Common myeloid progenitor, CD34-positive (primary cell): ENCODE measurements at regions not wholly inside any gene's neighbourhood (a gene's known extent, or its start where the extent isn't known, plus 50 kb on each side); places are given as distances from the start of the nearest gene placed in this dataset.

Source experiments
- CTCF ChIA-PET: fragments of 350-600 bp; sonication (Branson Sonifier 250); formaldehyde crosslinking; loops from one replicate; lab custom pipeline; 2021; ENCODE audit warnings: antibody characterized with exemption; lab: Charles Lee
- POLR2A ChIA-PET: fragments of 350-600 bp; sonication (Branson Sonifier 250); formaldehyde crosslinking; loops from one replicate; lab custom pipeline; 2021; ENCODE audit warnings: antibody characterized with exemption; lab: Charles Lee
- DNase-seq, 3 donors: peaks; one replicate each; pipeline versions ENCODE4 v3.0.0 to v3.0.0-alpha.2; 2013
- H3K27ac ChIP-seq, 2 experiments: 1 replicate in 1 of 2; 2 replicates in 1 of 2; pipeline ENCODE4 v1.7.0; 2013; ENCODE audit warnings: inconsistent platforms in 2 of 2, low read length in 2 of 2, mild to moderate bottlenecking in 2 of 2, low read depth in 1 of 2, moderate library complexity in 1 of 2; ENCODE audit not compliant: severe bottlenecking in 2 of 2, insufficient read depth in 1 of 2, poor library complexity in 1 of 2
- H3K27me3 ChIP-seq, 5 experiments: replicated peaks in 2 of 5; 1 replicate in 3 of 5; 2 replicates in 2 of 5; pipeline versions ENCODE4 v1.6.1 to v1.7.0; 2013; ENCODE audit warnings: low read length in 4 of 5, mild to moderate bottlenecking in 2 of 5, moderate library complexity in 2 of 5, inconsistent platforms in 1 of 5; ENCODE audit not compliant: insufficient read depth in 5 of 5, control insufficient read depth in 4 of 5
- H3K36me3 ChIP-seq, 4 experiments: 1 replicate in 2 of 4; 2 replicates in 2 of 4; pipeline versions ENCODE4 v1.6.1 to v1.7.0; 2013; ENCODE audit warnings: low read length in 3 of 4, control low read depth in 1 of 4, mild to moderate bottlenecking in 1 of 4; ENCODE audit not compliant: control insufficient read depth in 4 of 4, insufficient read depth in 4 of 4
- H3K4me1 ChIP-seq, 4 experiments: 1 replicate in 3 of 4; 2 replicates in 1 of 4; pipeline versions ENCODE4 v1.6.1 to v1.7.1; 2013; ENCODE audit warnings: low read length in 3 of 4, mild to moderate bottlenecking in 3 of 4, control low read depth in 1 of 4, inconsistent platforms in 1 of 4, moderate library complexity in 1 of 4; ENCODE audit not compliant: control insufficient read depth in 4 of 4, insufficient read depth in 4 of 4; ENCODE audit errors: control extremely low read depth in 1 of 4
- H3K4me3 ChIP-seq, 7 experiments: 1 replicate in 4 of 7; 2 replicates in 3 of 7; pipeline versions ENCODE4 v1.5.1 to v1.7.0; 2013; ENCODE audit warnings: mild to moderate bottlenecking in 7 of 7, low read length in 6 of 7, moderate library complexity in 6 of 7, inconsistent platforms in 2 of 7, low read depth in 2 of 7, control low read depth in 1 of 7; ENCODE audit not compliant: insufficient read depth in 4 of 7, control insufficient read depth in 1 of 7; ENCODE audit errors: extremely low read depth in 1 of 7
- H3K9me3 ChIP-seq, 5 experiments: 1 replicate in 4 of 5; 2 replicates in 1 of 5; pipeline versions ENCODE4 v1.6.1 to v1.7.1; 2013; ENCODE audit warnings: low read length in 4 of 5, mild to moderate bottlenecking in 2 of 5, inconsistent platforms in 1 of 5, low read depth in 1 of 5, moderate library complexity in 1 of 5; ENCODE audit not compliant: control insufficient read depth in 4 of 5, insufficient read depth in 2 of 5; ENCODE audit errors: control extremely low read depth in 1 of 5
- WGBS: methylation state at CpG from one replicate; pipeline ENCODE4 v1.1.5; 2013; ENCODE audit not compliant: insufficient coverage; 5-methylcytosine and 5-hydroxymethylcytosine counted together

- H3K36me3 ChIP-seq, result no peaks in the 10 kb centered on the region
- ChIA-PET CTCF (no interaction called here), POLR2A (no interaction called here)
- WGBS, result 93% methylated on average over 2 of the region's 2 CpGs
- H3K9me3 ChIP-seq, result no peaks in the 10 kb centered on the region
- H3K27me3 ChIP-seq, result peaks cover 0 to 6% (median 0%) of the 10 kb centered on the region in 5 experiments
- H3K4me3 ChIP-seq, result no peak overlapping the region
- no peak for DNase-seq
- H3K4me1 ChIP-seq, result no peaks in the 10 kb centered on the region
- no peak overlapping the region for H3K27ac ChIP-seq
Observed at GRCh38 chr11:19291064-19291463, 50.3 kb upstream of the E2F8 start.
